ENCODE measurements at regions not wholly inside any gene's neighbourhood (a gene's known extent, or its start where the extent isn't known, plus 50 kb on each side); places are given as distances from the start of the nearest gene placed in this dataset.

DNA sequence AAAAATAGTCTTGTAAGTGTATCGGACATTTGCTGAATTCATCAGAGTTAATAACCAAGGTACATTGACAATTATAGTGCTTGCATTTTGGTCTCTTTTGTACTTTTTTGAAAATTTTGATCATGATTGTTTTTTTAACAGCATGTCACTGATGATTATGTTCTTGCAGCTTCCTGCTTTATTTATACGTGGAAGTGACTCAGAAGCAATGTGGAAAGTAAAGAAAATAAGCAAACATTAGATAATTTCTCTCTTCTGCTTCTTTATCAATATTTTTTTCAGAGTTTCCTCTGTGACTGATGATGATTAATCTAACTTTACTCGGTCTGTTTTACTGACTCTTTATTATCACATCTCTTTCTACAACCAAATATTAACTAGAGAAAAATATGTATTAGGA is 1351.9 kb downstream of the REEP3 start:
- POLR2A ChIA-PET: no interaction called here
- Histone ChIP-seq H3K27ac (ENCODE audit: low read length in 2 of 2) (no peak overlapping the region), H3K79me2 (ENCODE audit: control insufficient read depth, insufficient read depth, low read length) (no peaks in the 10 kb centered on the region), H3K9ac (ENCODE audit: low read length) (no peak overlapping the region), H3K36me3 (replicated peaks in 1 of 2; ENCODE audit: control extremely low read depth in 1 of 2, control insufficient read depth in 1 of 2, extremely low read depth in 1 of 2, insufficient read depth in 2 of 2, low read length in 1 of 2) (no peaks in the 10 kb centered on the region), H3K4me2 (replicated peaks; ENCODE audit: low read depth, low read length, poor library complexity, severe bottlenecking) (no peak overlapping the region), H3K9me3 (ENCODE audit: control extremely low read depth in 1 of 3, control insufficient read depth in 2 of 3, insufficient read depth in 1 of 3, low read length in 2 of 3) (no peaks in the 10 kb centered on the region), H3K4me3 (ENCODE audit: control extremely low read depth in 1 of 5, extremely low read depth in 1 of 5, insufficient read depth in 1 of 5, low read depth in 2 of 5, low read length in 4 of 5) (no peak overlapping the region), H4K20me1 (ENCODE audit: control insufficient read depth, insufficient read depth, low read length, poor library complexity, severe bottlenecking) (no peaks in the 10 kb centered on the region), H3K27me3 (replicated peaks in 1 of 4; ENCODE audit: control extremely low read depth in 1 of 4, control insufficient read depth in 3 of 4, insufficient read depth in 4 of 4, low read length in 3 of 4) (no peaks in the 10 kb centered on the region), H2AFZ (ENCODE audit: insufficient read depth, low read depth, low read length, poor library complexity, severe bottlenecking) (no peak overlapping the region), H3K4me1 (ENCODE audit: control insufficient read depth in 2 of 2, insufficient read depth in 2 of 2, low read length in 2 of 2) (no peaks in the 10 kb centered on the region)
- no peaks in the 10 kb centered on the region for H3K4me1 Mint-ChIP-seq
- H3K27me3 Mint-ChIP-seq: no peaks in the 10 kb centered on the region
- no peak for DNase-seq
- no peak overlapping the region for H3K27ac Mint-ChIP-seq
- no peak for ATAC-seq (ENCODE audit: low read depth)
- TF ChIP-seq, protein P1, sequence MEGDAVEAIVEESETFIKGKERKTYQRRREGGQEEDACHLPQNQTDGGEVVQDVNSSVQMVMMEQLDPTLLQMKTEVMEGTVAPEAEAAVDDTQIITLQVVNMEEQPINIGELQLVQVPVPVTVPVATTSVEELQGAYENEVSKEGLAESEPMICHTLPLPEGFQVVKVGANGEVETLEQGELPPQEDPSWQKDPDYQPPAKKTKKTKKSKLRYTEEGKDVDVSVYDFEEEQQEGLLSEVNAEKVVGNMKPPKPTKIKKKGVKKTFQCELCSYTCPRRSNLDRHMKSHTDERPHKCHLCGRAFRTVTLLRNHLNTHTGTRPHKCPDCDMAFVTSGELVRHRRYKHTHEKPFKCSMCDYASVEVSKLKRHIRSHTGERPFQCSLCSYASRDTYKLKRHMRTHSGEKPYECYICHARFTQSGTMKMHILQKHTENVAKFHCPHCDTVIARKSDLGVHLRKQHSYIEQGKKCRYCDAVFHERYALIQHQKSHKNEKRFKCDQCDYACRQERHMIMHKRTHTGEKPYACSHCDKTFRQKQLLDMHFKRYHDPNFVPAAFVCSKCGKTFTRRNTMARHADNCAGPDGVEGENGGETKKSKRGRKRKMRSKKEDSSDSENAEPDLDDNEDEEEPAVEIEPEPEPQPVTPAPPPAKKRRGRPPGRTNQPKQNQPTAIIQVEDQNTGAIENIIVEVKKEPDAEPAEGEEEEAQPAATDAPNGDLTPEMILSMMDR (IDR thresholded peaks at IDR 0.05): no peak
- no peak for TF ChIP-seq EZH2 (IDR thresholded peaks at IDR 0.05; ENCODE audit: borderline replicate concordance, insufficient read depth, low read depth, low read length, poor library complexity, severe bottlenecking)
- intact Hi-C loops (cut with micrococcal nuclease): no loop called here
- no CpG with 5 or more reads among the region's 3 CpGs for WGBS (ENCODE audit: insufficient coverage)
- CTCF ChIA-PET: no interaction called here
- no peak overlapping the region for H3K4me3 Mint-ChIP-seq
- H3K9me3 Mint-ChIP-seq (ENCODE audit: insufficient read depth): no peaks in the 10 kb centered on the region

- no peak overlapping the region for H3K4me3 Mint-ChIP-seq
- H3K27me3 ChIP-seq (replicated peaks in 1 of 4; ENCODE audit: control extremely low read depth in 1 of 4, control insufficient read depth in 3 of 4, insufficient read depth in 4 of 4, low read length in 3 of 4): no peaks in the 10 kb centered on the region
- ChIA-PET CTCF (no interaction called here), POLR2A (no interaction called here)
- DNase-seq: no peak
- no peaks in the 10 kb centered on the region for H4K20me1 ChIP-seq (ENCODE audit: control insufficient read depth, insufficient read depth, low read length, poor library complexity, severe bottlenecking)
- TF ChIP-seq, protein P1 (IDR thresholded peaks at IDR 0.05): no peak
- TF ChIP-seq EZH2 (IDR thresholded peaks at IDR 0.05; ENCODE audit: borderline replicate concordance, insufficient read depth, low read depth, low read length, poor library complexity, severe bottlenecking): no peak
- intact Hi-C loops (cut with micrococcal nuclease): no loop called here
- H3K4me3 ChIP-seq (ENCODE audit: control extremely low read depth in 1 of 5, extremely low read depth in 1 of 5, insufficient read depth in 1 of 5, low read depth in 2 of 5, low read length in 4 of 5): no peak overlapping the region
- H3K4me1 Mint-ChIP-seq: no peaks in the 10 kb centered on the region
- WGBS (ENCODE audit: insufficient coverage): 100% methylated on average over 2 of the region's 2 CpGs
- H3K79me2 ChIP-seq (ENCODE audit: control insufficient read depth, insufficient read depth, low read length): no peaks in the 10 kb centered on the region
- no peak overlapping the region for H3K9ac ChIP-seq (ENCODE audit: low read length)
- H3K9me3 ChIP-seq (ENCODE audit: control extremely low read depth in 1 of 3, control insufficient read depth in 2 of 3, insufficient read depth in 1 of 3, low read length in 2 of 3): no peaks in the 10 kb centered on the region
- H3K4me2 ChIP-seq (replicated peaks; ENCODE audit: low read depth, low read length, poor library complexity, severe bottlenecking): no peak overlapping the region
- no peaks in the 10 kb centered on the region for H3K27me3 Mint-ChIP-seq
- no peaks in the 10 kb centered on the region for H3K9me3 Mint-ChIP-seq (ENCODE audit: insufficient read depth)
- ATAC-seq (ENCODE audit: low read depth): no peak
- H3K4me1 ChIP-seq (ENCODE audit: control insufficient read depth in 2 of 2, insufficient read depth in 2 of 2, low read length in 2 of 2): no peaks in the 10 kb centered on the region
- no peak overlapping the region for H2AFZ ChIP-seq (ENCODE audit: insufficient read depth, low read depth, low read length, poor library complexity, severe bottlenecking)
- no peaks in the 10 kb centered on the region for H3K36me3 ChIP-seq (replicated peaks in 1 of 2; ENCODE audit: control extremely low read depth in 1 of 2, control insufficient read depth in 1 of 2, extremely low read depth in 1 of 2, insufficient read depth in 2 of 2, low read length in 1 of 2)
- H3K27ac ChIP-seq (ENCODE audit: low read length in 2 of 2): no peak overlapping the region
- no peak overlapping the region for H3K27ac Mint-ChIP-seq
Measured at GRCh38 chr10:64873959-64874358, 1352.8 kb downstream of the REEP3 start.

All from B cell (primary cell).